Stomach (tissue), 4 donors: ENCODE measurements at regions not wholly inside any gene's neighbourhood (a gene's known extent, or its start where the extent isn't known, plus 50 kb on each side); places are given as distances from the start of the nearest gene placed in this dataset.

ENCODE experiments used
- CTCF ChIP-seq, 7 experiments: fragments of 450-650 bp in 4 of 7; fragments of 200-600 bp in 3 of 7; sonication (generic) in 3 of 7; IDR thresholded peaks; one replicate each; pipeline ENCODE4 v1.5.1; 2016 to 2019; ENCODE audit warnings: antibody characterized with exemption in 7 of 7, control low read depth in 2 of 7, mild to moderate bottlenecking in 1 of 7
- EP300 ChIP-seq: sonication (generic); formaldehyde crosslinking; IDR thresholded peaks from one replicate; pipeline ENCODE4 v1.6.1; 2017; ENCODE audit warnings: antibody characterized with exemption
- POLR2AphosphoS5 ChIP-seq, 3 donors: sonication (generic); formaldehyde crosslinking; IDR thresholded peaks; one replicate each; pipeline ENCODE4 v1.6.1; 2016; ENCODE audit warnings: antibody characterized with exemption in 3 of 3

GRCh38 chr1:25045480-25046193 lies 115.6 kb upstream of the RUNX3 start:
- no peak for TF ChIP-seq CTCF (IDR thresholded peaks at IDR 0.05)
- TF ChIP-seq POLR2AphosphoS5 (IDR thresholded peaks at IDR 0.05): no peak
- TF ChIP-seq EP300: no peak
